Endothelial cell of umbilical vein (primary cell): ENCODE measurements at regions not wholly inside any gene's neighbourhood (a gene's known extent, or its start where the extent isn't known, plus 50 kb on each side); places are given as distances from the start of the nearest gene placed in this dataset.

Source experiments
- BruUV-seq: library from RNA; stranded (reverse); fragments of 400-500 nt; replicated peaks from 2 replicates; lab custom pipeline; 2021; lab: Mats Ljungman, UMichigan
- CTCF ChIA-PET: fragments of 300-600, 350-600 bp; sonication (Branson Sonifier 250); formaldehyde crosslinking; loops from one replicate; lab custom pipeline; 2021; ENCODE audit warnings: antibody characterized with exemption, inconsistent platforms; lab: Charles Lee
- POLR2A ChIA-PET: fragments of 300-600, 350-600 bp; sonication (Branson Sonifier 250); formaldehyde crosslinking; loops from one replicate; lab custom pipeline; 2021; ENCODE audit warnings: antibody characterized with exemption, inconsistent platforms; lab: Charles Lee
- DNase-seq: peaks from one replicate; pipeline ENCODE4 v3.0.0-alpha.2; 2011; ENCODE audit warnings: low read depth, low spot score
- FAIRE-seq: peaks from 2 replicates; lab custom pipeline; 2011; peaks lifted over from hg19 to GRCh38; lab: Jason Lieb, UNC
- H2AFZ ChIP-seq: 2 replicates; pipeline ENCODE4 v1.6.0; 2012; ENCODE audit warnings: low read depth, low read length, control low read depth, inconsistent platforms
- H3K27ac ChIP-seq: 2 replicates; pipeline ENCODE4 v1.5.1; 2011; ENCODE audit warnings: low read depth, mild to moderate bottlenecking, control low read depth, low read length, moderate library complexity; ENCODE audit not compliant: insufficient read depth
- H3K27me3 ChIP-seq, 2 experiments: 2 replicates each; pipeline versions ENCODE4 v1.6.0 to v1.6.1; 2011; ENCODE audit warnings: low read length in 2 of 2, mixed read lengths in 1 of 2; ENCODE audit not compliant: control insufficient read depth in 2 of 2, insufficient read depth in 2 of 2
- H3K36me3 ChIP-seq, 2 experiments: 2 replicates in 1 of 2; 3 replicates in 1 of 2; pipeline ENCODE4 v1.5.1; 2011; ENCODE audit warnings: low read length in 2 of 2, mild to moderate bottlenecking in 1 of 2, moderate library complexity in 1 of 2; ENCODE audit not compliant: control insufficient read depth in 2 of 2, insufficient read depth in 2 of 2; ENCODE audit errors: extremely low read depth in 1 of 2
- H3K4me1 ChIP-seq: 3 replicates; pipeline ENCODE4 v1.5.1; 2011; ENCODE audit warnings: mild to moderate bottlenecking, low read length; ENCODE audit not compliant: control insufficient read depth, insufficient read depth; ENCODE audit errors: extremely low read depth
- H3K4me2 ChIP-seq: 2 replicates; pipeline ENCODE4 v1.6.1; 2011; ENCODE audit warnings: low read length, control low read depth, mixed read lengths; ENCODE audit not compliant: insufficient read depth
- H3K4me3 ChIP-seq, 3 experiments: fragments of 200-600 bp in 1 of 3; sonication (generic), shearing (Covaris generic) in 1 of 3; replicated peaks in 1 of 3; 2 replicates each; pipeline ENCODE4 v1.5.1; 2011 to 2016; ENCODE audit warnings: control low read depth in 3 of 3, low read length in 3 of 3, mild to moderate bottlenecking in 2 of 3, inconsistent platforms in 1 of 3, low read depth in 1 of 3, moderate library complexity in 1 of 3; ENCODE audit not compliant: insufficient read depth in 1 of 3
- H3K79me2 ChIP-seq: 2 replicates; pipeline ENCODE4 v1.6.0; 2012; ENCODE audit warnings: low read length, inconsistent platforms; ENCODE audit not compliant: control insufficient read depth, insufficient read depth
- H3K9ac ChIP-seq: replicated peaks from 2 replicates; pipeline ENCODE3; 2011; ENCODE audit warnings: low read length, control low read depth; ENCODE audit not compliant: insufficient read depth; ENCODE audit errors: extremely low read depth
- H3K9me1 ChIP-seq: replicated peaks from 3 replicates; pipeline ENCODE4 v1.6.0; 2011; ENCODE audit warnings: mild to moderate bottlenecking, low read length; ENCODE audit not compliant: control insufficient read depth, insufficient read depth; ENCODE audit errors: extremely low read depth
- H3K9me3 ChIP-seq: replicated peaks from 2 replicates; pipeline ENCODE4 v1.5.1; 2012; ENCODE audit warnings: low read length, inconsistent platforms; ENCODE audit not compliant: control insufficient read depth, insufficient read depth
- H4K20me1 ChIP-seq: replicated peaks from 2 replicates; pipeline ENCODE3; 2011; ENCODE audit warnings: mild to moderate bottlenecking, low read length; ENCODE audit not compliant: control insufficient read depth, insufficient read depth; ENCODE audit errors: extremely low read depth
- EZH2 ChIP-seq: IDR thresholded peaks from 2 replicates; pipeline ENCODE4 v1.6.1; 2012; ENCODE audit warnings: borderline replicate concordance, low read depth, mild to moderate bottlenecking, moderate library complexity, low read length, inconsistent platforms; ENCODE audit not compliant: severe bottlenecking
- FOS ChIP-seq: IDR thresholded peaks from 2 replicates; pipeline ENCODE4 v1.6.1; 2011; ENCODE audit warnings: mild to moderate bottlenecking, low read length, moderate library complexity, borderline replicate concordance; ENCODE audit not compliant: insufficient read depth
- GATA2 ChIP-seq: IDR thresholded peaks from 2 replicates; pipeline ENCODE4 v1.7.0; 2011; ENCODE audit warnings: low read depth, mild to moderate bottlenecking, moderate library complexity, mixed read lengths, low read length; ENCODE audit not compliant: insufficient read length, insufficient read depth
- JUN ChIP-seq: IDR thresholded peaks from 2 replicates; pipeline ENCODE4 v1.6.1; 2011; ENCODE audit warnings: borderline replicate concordance, low read depth; ENCODE audit not compliant: insufficient read length, insufficient read depth
- MYC ChIP-seq: IDR thresholded peaks from one replicate; pipeline ENCODE4 v1.6.1; 2011; ENCODE audit warnings: mild to moderate bottlenecking, low read depth, low read length
- POLR2A ChIP-seq: IDR thresholded peaks from 2 replicates; pipeline ENCODE4 v1.6.1; 2012; ENCODE audit warnings: low read depth, mild to moderate bottlenecking, control low read depth, low read length
- POLR2AphosphoS5 ChIP-seq: IDR thresholded peaks from 2 replicates; pipeline ENCODE4 v1.6.1; 2012; ENCODE audit warnings: low read depth, mild to moderate bottlenecking, control low read depth, low read length, moderate library complexity; ENCODE audit not compliant: insufficient read depth
- dilution Hi-C: fragments of 300-500 bp; cut with MboI; formaldehyde crosslinking; loops from one replicate; pipeline ENCODE4 v1.15.0; 2019; ENCODE audit warnings: low sequenced_read_pairs; ENCODE audit not compliant: extremely low pct_ligation_motif_present
- intact Hi-C: fragments of 100-400 bp; cut with micrococcal nuclease; formaldehyde crosslinking; loops from one replicate; pipeline ENCODE4 v1.10.0; 2022
- TF ChIP-seq, protein P1 (sequence below): IDR thresholded peaks from 2 replicates; pipeline ENCODE4 v1.6.1; 2011; ENCODE audit not compliant: insufficient read depth, insufficient read length
- TF ChIP-seq, protein P2 (sequence below), 2 donors: IDR thresholded peaks; 1 replicate in 1 of 2; 2 replicates in 1 of 2; pipeline ENCODE4 v1.5.1; 2011; ENCODE audit warnings: low read length in 2 of 2, mild to moderate bottlenecking in 2 of 2, moderate library complexity in 2 of 2, control low read depth in 1 of 2, inconsistent platforms in 1 of 2, low read depth in 1 of 2; ENCODE audit not compliant: insufficient read depth in 1 of 2; ENCODE audit errors: extremely low read depth in 1 of 2

DNA sequence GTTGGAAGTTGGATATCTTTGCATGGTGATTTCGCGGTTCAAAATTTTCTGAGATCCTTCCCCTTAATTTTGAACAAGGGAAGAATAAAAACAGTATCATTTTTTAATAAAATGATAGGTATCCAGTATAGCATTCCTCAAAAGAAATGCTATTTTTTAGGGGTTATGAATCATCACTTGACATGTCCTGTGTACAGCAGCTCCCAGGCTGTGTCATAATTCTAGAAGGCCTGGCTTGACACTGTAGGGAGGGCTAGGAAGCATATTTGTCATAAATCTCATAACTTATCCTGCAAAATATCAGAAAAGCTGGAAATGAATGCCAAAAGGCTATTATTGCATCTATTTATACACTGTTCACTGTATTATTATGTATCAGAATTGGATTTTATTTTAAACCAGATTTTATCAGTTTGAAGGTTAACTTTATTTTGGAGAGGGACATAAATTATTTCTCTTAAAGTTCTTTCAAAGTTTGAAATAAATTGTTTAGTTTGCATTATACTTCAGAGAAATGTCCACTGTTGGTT is 539.1 kb upstream of the ROBO2 start:
- intact Hi-C loops (no loop called here), dilution Hi-C loops (no loop called here)
- no peaks in the 10 kb centered on the region for H4K20me1 ChIP-seq
- no peaks in the 10 kb centered on the region for H3K36me3 ChIP-seq
- no peaks in the 10 kb centered on the region for H3K79me2 ChIP-seq
- CTCF ChIA-PET = no interaction called here
- no peak overlapping the region for H2AFZ ChIP-seq
- POLR2A ChIA-PET = no interaction called here
- H3K9me1 ChIP-seq = no peaks in the 10 kb centered on the region
- H3K27me3 ChIP-seq = no peaks in the 10 kb centered on the region
- no peak overlapping the region for H3K4me2 ChIP-seq
- FAIRE-seq (no peak), DNase-seq (no peak)
- H3K9ac ChIP-seq = no peak overlapping the region
- H3K9me3 ChIP-seq = no peaks in the 10 kb centered on the region
- BruUV-seq = no TSS peak
- TF ChIP-seq FOS (no peak), JUN (no peak)
- TF ChIP-seq, protein P1, sequence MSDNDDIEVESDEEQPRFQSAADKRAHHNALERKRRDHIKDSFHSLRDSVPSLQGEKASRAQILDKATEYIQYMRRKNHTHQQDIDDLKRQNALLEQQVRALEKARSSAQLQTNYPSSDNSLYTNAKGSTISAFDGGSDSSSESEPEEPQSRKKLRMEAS = no peak
- H3K4me1 ChIP-seq = no peaks in the 10 kb centered on the region
- no peak overlapping the region for H3K4me3 ChIP-seq
- H3K27ac ChIP-seq = no peak overlapping the region

DNA sequence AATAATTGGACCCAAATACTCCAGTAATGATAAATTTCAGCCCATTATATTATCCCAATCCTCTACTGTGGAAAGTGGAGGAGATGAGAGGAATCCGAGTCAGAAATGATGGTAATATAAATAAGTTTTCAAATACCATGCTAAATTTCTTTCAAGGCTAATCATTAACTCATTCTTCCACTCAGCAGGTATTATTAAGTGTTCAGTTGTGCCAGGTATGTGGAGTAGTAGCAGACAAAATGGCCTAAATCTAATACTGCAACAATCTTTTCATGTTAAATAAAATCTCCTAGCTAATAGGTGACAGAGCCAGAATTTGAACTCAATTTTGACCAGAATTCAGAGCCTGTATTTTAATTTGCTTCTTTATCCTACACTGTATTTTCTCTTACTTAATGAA is 538.6 kb upstream of the ROBO2 start:
- H3K27ac ChIP-seq = no peak overlapping the region
- no peak for FAIRE-seq

More for the DNA sequence above, 538.6 kb upstream of the ROBO2 start:
- no peaks in the 10 kb centered on the region for H4K20me1 ChIP-seq
- H3K4me1 ChIP-seq = no peaks in the 10 kb centered on the region
- no peaks in the 10 kb centered on the region for H3K36me3 ChIP-seq
- H3K79me2 ChIP-seq = no peaks in the 10 kb centered on the region
- H3K4me3 ChIP-seq = no peak overlapping the region
- TF ChIP-seq, protein P2, sequence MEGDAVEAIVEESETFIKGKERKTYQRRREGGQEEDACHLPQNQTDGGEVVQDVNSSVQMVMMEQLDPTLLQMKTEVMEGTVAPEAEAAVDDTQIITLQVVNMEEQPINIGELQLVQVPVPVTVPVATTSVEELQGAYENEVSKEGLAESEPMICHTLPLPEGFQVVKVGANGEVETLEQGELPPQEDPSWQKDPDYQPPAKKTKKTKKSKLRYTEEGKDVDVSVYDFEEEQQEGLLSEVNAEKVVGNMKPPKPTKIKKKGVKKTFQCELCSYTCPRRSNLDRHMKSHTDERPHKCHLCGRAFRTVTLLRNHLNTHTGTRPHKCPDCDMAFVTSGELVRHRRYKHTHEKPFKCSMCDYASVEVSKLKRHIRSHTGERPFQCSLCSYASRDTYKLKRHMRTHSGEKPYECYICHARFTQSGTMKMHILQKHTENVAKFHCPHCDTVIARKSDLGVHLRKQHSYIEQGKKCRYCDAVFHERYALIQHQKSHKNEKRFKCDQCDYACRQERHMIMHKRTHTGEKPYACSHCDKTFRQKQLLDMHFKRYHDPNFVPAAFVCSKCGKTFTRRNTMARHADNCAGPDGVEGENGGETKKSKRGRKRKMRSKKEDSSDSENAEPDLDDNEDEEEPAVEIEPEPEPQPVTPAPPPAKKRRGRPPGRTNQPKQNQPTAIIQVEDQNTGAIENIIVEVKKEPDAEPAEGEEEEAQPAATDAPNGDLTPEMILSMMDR (IDR thresholded peaks at IDR 0.05; ENCODE audit: extremely low read depth in 1 of 2, insufficient read depth in 1 of 2, low read depth in 1 of 2, low read length in 2 of 2) = no peak
- no peak for TF ChIP-seq POLR2A
- TF ChIP-seq FOS = no peak
- TF ChIP-seq JUN = no peak
- no peak for TF ChIP-seq GATA2
- TF ChIP-seq EZH2 = no peak
- TF ChIP-seq, protein P1 = no peak
- TF ChIP-seq MYC = no peak
- TF ChIP-seq POLR2AphosphoS5 = no peak
- POLR2A ChIA-PET = no interaction called here
- dilution Hi-C loops (no loop called here), intact Hi-C loops (no loop called here)
- BruUV-seq = no TSS peak
- CTCF ChIA-PET = no interaction called here
- no peak overlapping the region for H3K4me2 ChIP-seq
- H3K9ac ChIP-seq = no peak overlapping the region
- H3K9me3 ChIP-seq = no peaks in the 10 kb centered on the region
- no peak for DNase-seq
- H3K9me1 ChIP-seq = no peaks in the 10 kb centered on the region
- H2AFZ ChIP-seq = no peak overlapping the region
- no peaks in the 10 kb centered on the region for H3K27me3 ChIP-seq
